HL-60 (cell line): ENCODE measurements at regions not wholly inside any gene's neighbourhood (a gene's known extent, or its start where the extent isn't known, plus 50 kb on each side); places are given as distances from the start of the nearest gene placed in this dataset.

Experiments
- DNase-seq, 2 experiments: peaks; one replicate each; pipeline ENCODE4 v3.0.0-alpha.2; 2010 to 2020; ENCODE audit warnings: low read depth in 1 of 2, low spot score in 1 of 2
- H3K27ac ChIP-seq: fragments of 250-450 bp; sonication (Bioruptor Pico); replicated peaks from 2 replicates; pipeline ENCODE4 v1.5.1; 2020; ENCODE audit warnings: mild to moderate bottlenecking, moderate library complexity
- H3K27me3 ChIP-seq: fragments of 250-450 bp; sonication (Bioruptor Pico); 2 replicates; pipeline ENCODE4 v1.5.1; 2021; ENCODE audit warnings: mild to moderate bottlenecking, moderate library complexity; ENCODE audit not compliant: insufficient read depth, poor library complexity, severe bottlenecking
- H3K4me3 ChIP-seq: replicated peaks from 2 replicates; pipeline ENCODE4 v1.5.1; 2011; ENCODE audit warnings: mild to moderate bottlenecking, control low read depth, low read length; ENCODE audit not compliant: insufficient read depth
- CTCF ChIP-seq: IDR thresholded peaks from one replicate; pipeline ENCODE4 v1.5.1; 2011; ENCODE audit warnings: low read length, control low read depth, inconsistent platforms; ENCODE audit not compliant: insufficient read depth
- GABPA ChIP-seq: IDR thresholded peaks from 2 replicates; pipeline ENCODE4 v1.6.1; 2012; ENCODE audit warnings: low read depth
- POLR2AphosphoS5 ChIP-seq: IDR thresholded peaks from 2 replicates; pipeline ENCODE4 v1.6.1; 2012; ENCODE audit warnings: low read depth
- SPI1 ChIP-seq: IDR thresholded peaks from 2 replicates; pipeline ENCODE4 v1.6.1; 2012; ENCODE audit warnings: low read depth, mild to moderate bottlenecking, borderline replicate concordance
- TF ChIP-seq, protein P1 (sequence below): IDR thresholded peaks from 2 replicates; pipeline ENCODE4 v1.6.1; 2012; ENCODE audit warnings: low read depth; ENCODE audit not compliant: insufficient replicate concordance

DNA sequence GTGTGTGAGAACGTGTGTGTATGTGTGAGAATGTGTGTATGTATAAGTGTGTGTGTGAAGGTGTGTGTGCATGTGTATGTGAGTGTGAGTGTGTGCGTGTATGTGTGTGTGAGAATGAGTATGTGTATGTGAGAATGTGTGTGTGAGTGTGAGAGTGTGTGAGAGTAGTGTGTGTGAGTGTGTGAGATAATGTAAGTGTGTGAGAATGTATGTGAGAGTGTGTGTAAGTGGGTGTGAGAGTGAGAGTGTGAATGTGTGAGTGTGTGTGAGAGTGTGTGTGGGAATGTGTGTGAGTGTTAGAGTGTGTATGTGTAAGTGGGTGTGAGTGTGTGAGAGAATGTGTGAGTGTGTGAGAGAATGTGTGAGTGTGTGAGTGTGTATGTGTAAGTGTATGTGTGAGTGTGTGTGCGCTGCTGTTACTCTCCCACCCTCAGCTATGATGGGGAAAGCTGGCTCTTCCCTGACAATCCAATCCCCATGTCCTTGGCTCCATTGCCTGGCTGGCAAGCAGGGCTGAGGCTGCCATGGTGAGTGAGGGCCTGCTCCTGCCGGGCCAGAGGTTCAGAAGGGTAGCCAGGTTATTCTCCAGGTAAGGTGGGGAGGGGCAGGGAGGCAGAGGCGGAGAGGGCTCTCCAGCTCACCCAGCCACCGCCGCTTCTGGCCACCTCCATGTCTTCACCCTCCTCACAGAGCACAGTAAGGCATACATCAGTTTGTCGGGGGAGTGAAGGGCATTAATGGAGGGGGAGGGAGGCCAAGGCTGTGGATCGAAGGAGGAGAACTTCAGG, 72.6 kb upstream of the PCBD1 start:
- Histone ChIP-seq H3K4me3 (no peak overlapping the region), H3K27ac (no peak overlapping the region), H3K27me3 (no peaks in the 10 kb centered on the region)
- TF ChIP-seq CTCF (no peak), GABPA (no peak), POLR2AphosphoS5 (no peak), SPI1 (no peak)
- TF ChIP-seq, protein P1, sequence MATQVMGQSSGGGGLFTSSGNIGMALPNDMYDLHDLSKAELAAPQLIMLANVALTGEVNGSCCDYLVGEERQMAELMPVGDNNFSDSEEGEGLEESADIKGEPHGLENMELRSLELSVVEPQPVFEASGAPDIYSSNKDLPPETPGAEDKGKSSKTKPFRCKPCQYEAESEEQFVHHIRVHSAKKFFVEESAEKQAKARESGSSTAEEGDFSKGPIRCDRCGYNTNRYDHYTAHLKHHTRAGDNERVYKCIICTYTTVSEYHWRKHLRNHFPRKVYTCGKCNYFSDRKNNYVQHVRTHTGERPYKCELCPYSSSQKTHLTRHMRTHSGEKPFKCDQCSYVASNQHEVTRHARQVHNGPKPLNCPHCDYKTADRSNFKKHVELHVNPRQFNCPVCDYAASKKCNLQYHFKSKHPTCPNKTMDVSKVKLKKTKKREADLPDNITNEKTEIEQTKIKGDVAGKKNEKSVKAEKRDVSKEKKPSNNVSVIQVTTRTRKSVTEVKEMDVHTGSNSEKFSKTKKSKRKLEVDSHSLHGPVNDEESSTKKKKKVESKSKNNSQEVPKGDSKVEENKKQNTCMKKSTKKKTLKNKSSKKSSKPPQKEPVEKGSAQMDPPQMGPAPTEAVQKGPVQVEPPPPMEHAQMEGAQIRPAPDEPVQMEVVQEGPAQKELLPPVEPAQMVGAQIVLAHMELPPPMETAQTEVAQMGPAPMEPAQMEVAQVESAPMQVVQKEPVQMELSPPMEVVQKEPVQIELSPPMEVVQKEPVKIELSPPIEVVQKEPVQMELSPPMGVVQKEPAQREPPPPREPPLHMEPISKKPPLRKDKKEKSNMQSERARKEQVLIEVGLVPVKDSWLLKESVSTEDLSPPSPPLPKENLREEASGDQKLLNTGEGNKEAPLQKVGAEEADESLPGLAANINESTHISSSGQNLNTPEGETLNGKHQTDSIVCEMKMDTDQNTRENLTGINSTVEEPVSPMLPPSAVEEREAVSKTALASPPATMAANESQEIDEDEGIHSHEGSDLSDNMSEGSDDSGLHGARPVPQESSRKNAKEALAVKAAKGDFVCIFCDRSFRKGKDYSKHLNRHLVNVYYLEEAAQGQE, result no peak
- no peak for DNase-seq

DNA sequence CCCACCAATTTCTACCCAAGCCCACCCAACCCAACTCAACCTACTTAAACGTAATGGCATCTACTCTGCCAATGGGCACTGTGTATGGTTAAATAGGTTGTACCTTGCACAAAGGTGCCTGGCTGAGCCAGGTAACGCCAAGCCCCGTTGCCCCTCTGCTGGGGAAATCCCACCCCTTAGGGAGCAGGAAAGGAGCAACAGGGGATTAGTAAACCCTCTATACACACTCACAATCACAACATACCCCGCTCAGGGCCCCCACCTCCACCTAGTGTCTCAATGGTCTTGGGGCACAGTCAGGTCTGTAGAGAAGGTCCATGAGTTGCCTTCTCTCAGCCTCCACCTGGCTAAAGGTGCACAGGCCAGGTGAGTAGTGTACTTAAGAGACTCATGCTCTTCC, 74.3 kb upstream of the PCBD1 start:
- TF ChIP-seq GABPA (no peak), POLR2AphosphoS5 (no peak), CTCF (no peak), SPI1 (no peak)
- TF ChIP-seq, protein P1, result no peak

DNA sequence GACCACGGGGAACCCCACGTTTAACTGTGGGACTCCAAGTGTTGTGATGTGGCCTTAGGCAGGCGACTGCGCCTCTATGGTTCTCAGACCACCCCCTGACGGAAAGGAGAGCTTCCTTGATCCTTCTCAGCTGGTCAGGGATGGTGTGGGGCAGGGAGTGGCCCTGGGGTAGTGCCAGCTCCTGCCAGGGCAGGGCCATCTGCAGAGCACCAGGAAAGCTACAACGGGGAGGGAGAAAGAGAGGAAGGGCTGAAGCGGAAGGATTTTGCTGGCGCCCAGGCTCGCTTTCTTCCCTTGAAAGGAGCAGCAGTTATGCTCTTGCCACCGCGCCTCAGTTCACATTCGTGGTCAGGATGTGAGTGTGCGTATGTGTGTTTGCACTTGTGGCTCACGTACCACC, 74.9 kb upstream of the PCBD1 start:
- H3K27ac ChIP-seq, result no peak overlapping the region
- no peak for TF ChIP-seq SPI1
- TF ChIP-seq GABPA, result no peak
- no peak for TF ChIP-seq POLR2AphosphoS5
- TF ChIP-seq, protein P1, result no peak
- no peak for TF ChIP-seq CTCF
- no peaks in the 10 kb centered on the region for H3K27me3 ChIP-seq
- no peak overlapping the region for H3K4me3 ChIP-seq
- no peak for DNase-seq

More for the DNA sequence above, 74.3 kb upstream of the PCBD1 start:
- no peak overlapping the region for H3K4me3 ChIP-seq
- DNase-seq, result no peak
- H3K27ac ChIP-seq, result no peak overlapping the region
- no peaks in the 10 kb centered on the region for H3K27me3 ChIP-seq
